Psoas muscle (tissue), 7 donors: ENCODE measurements at regions not wholly inside any gene's neighbourhood (a gene's known extent, or its start where the extent isn't known, plus 50 kb on each side); places are given as distances from the start of the nearest gene placed in this dataset.

Experiments
- ATAC-seq, 4 donors: fragments of 200-7000 bp; cut with Tn5 transposase; one replicate each; pipeline ENCODE4 v1.9.1; 2020; ENCODE audit warnings: moderate library complexity in 3 of 4, mild to moderate bottlenecking in 2 of 4
- DNase-seq, 2 donors: peaks; one replicate each; pipeline ENCODE4 v3.0.0-alpha.2; 2020
- H3K27ac ChIP-seq: fragments of 200-600 bp; one replicate; pipeline ENCODE4 v1.8.0; 2022
- H3K27me3 ChIP-seq, 3 donors: fragments of 200-600 bp in 1 of 3; one replicate each; pipeline versions ENCODE4 v1.6.1 to v1.8.0; 2013 to 2022; ENCODE audit warnings: low read length in 2 of 3, mild to moderate bottlenecking in 2 of 3, moderate library complexity in 1 of 3; ENCODE audit not compliant: insufficient read depth in 3 of 3
- H3K36me3 ChIP-seq, 2 donors: fragments of 200-600 bp in 1 of 2; one replicate each; pipeline versions ENCODE4 v1.6.1 to v1.8.0; 2013 to 2022; ENCODE audit warnings: low read depth in 1 of 2, mild to moderate bottlenecking in 1 of 2, moderate library complexity in 1 of 2; ENCODE audit not compliant: insufficient read depth in 1 of 2
- H3K4me1 ChIP-seq: fragments of 200-600 bp; one replicate; pipeline ENCODE4 v1.8.0; 2022
- H3K4me3 ChIP-seq: fragments of 200-600 bp; one replicate; pipeline ENCODE4 v1.8.0; 2022; ENCODE audit warnings: mild to moderate bottlenecking
- H3K9me3 ChIP-seq: fragments of 200-600 bp; one replicate; pipeline ENCODE4 v1.8.0; 2022
- CTCF ChIP-seq: fragments of 200-600 bp; IDR thresholded peaks from one replicate; pipeline ENCODE4 v1.8.0; 2022; ENCODE audit warnings: antibody characterized with exemption
- WGBS, 3 donors: extraction: QIAGEN DNeasy Blood & Tissue Kit; methylation state at CpG; one replicate each; pipeline versions ENCODE4 v1.1.6 to v1.1.7; 2013; 5-methylcytosine and 5-hydroxymethylcytosine counted together
- intact Hi-C, 2 donors: fragments of 100-400 bp; cut with DNase I; formaldehyde crosslinking; loops; one replicate each; pipeline versions ENCODE4 v1.11.0 to v1.14.2; 2022
- donor health status: healthy with polysubstance abuse.
- donor health status: DM: no; HTN: no; CAD: no; lungs with moderate emphysema.
- donor health status: Bipolar disorder and iron deficiency.
- donor health status: healthy.
- donor health status: DM: yes; HTN: yes; CAD: no.
- donor health status: DM: no; HTN: no; CAD: no.
- donor health status: DM: yes; HTN: yes; CAD: no.

GRCh38 chr1:5067246-5067645 is 412.8 kb downstream of the AJAP1 start:
- Histone ChIP-seq H3K9me3 (peaks cover 5% of the 10 kb centered on the region), H3K27me3 (peaks cover 0 to 3% (median 0%) of the 10 kb centered on the region in 3 donors), H3K36me3 (no peaks in the 10 kb centered on the region), H3K4me1 (no peaks in the 10 kb centered on the region), H3K27ac (no peak overlapping the region), H3K4me3 (no peak overlapping the region)
- no peak for DNase-seq
- whole genome bisulfite sequencing, 3 donors, result 3 to 15% (median 4%) methylated on average over 1 of the region's 1 CpG
- ATAC-seq, result no peak
- intact Hi-C loops, result no loop called here
- TF ChIP-seq CTCF, result no peak

GRCh38 chr1:5053744-5054143 is 399.3 kb downstream of the AJAP1 start:
- intact Hi-C loops, result no loop called here
- Histone ChIP-seq H3K4me1 (no peaks in the 10 kb centered on the region), H3K9me3 (peaks cover 7% of the 10 kb centered on the region), H3K27ac (no peak overlapping the region), H3K36me3 (no peaks in the 10 kb centered on the region), H3K4me3 (no peak overlapping the region), H3K27me3 (peaks cover 0 to 3% (median 2%) of the 10 kb centered on the region in 3 donors)
- TF ChIP-seq CTCF, result no peak
- 41 to 56% (median 44%) methylated on average over 3 of the region's 3 CpGs for WGBS, 3 donors
- ATAC-seq (no peak), DNase-seq (no peak)

- peaks cover 0 to 3% (median 0%) of the 10 kb centered on the region in 3 donors for H3K27me3 ChIP-seq
- no peak overlapping the region for H3K27ac ChIP-seq
- intact Hi-C loops, result no loop called here
- no peak overlapping the region for H3K4me3 ChIP-seq
- no peaks in the 10 kb centered on the region for H3K4me1 ChIP-seq
- no peaks in the 10 kb centered on the region for H3K36me3 ChIP-seq
- DNase-seq, result no peak
- no peak for TF ChIP-seq CTCF
- 41 to 53% (median 43%) methylated on average over 2 of the region's 2 CpGs for WGBS, 3 donors
- ATAC-seq, result no peak
- H3K9me3 ChIP-seq, result no peaks in the 10 kb centered on the region
Measured at GRCh38 chr1:5029136-5029535, 374.7 kb downstream of the AJAP1 start.

GRCh38 chr1:5012249-5012648 is 357.8 kb downstream of the AJAP1 start:
- Histone ChIP-seq H3K27ac (no peak overlapping the region), H3K4me1 (no peaks in the 10 kb centered on the region), H3K27me3 (peaks cover 0 to 9% (median 8%) of the 10 kb centered on the region in 3 donors), H3K4me3 (no peak overlapping the region), H3K36me3 (no peaks in the 10 kb centered on the region), H3K9me3 (no peaks in the 10 kb centered on the region)
- ATAC-seq, result no peak
- intact Hi-C loops, result no loop called here
- no peak for DNase-seq
- TF ChIP-seq CTCF, result no peak
- 60 to 63% (median 60%) methylated on average over 3 of the region's 3 CpGs for WGBS, 3 donors

- no peak for TF ChIP-seq CTCF
- Histone ChIP-seq H3K4me3 (no peak overlapping the region), H3K36me3 (no peaks in the 10 kb centered on the region), H3K27me3 (peaks cover 0 to 9% (median 5%) of the 10 kb centered on the region in 3 donors), H3K4me1 (no peaks in the 10 kb centered on the region), H3K9me3 (no peaks in the 10 kb centered on the region), H3K27ac (no peak overlapping the region)
- DNase-seq, result no peak
- no peak for ATAC-seq
- WGBS, 3 donors, result 63 to 68% (median 67%) methylated on average over 8 of the region's 8 CpGs
- intact Hi-C loops, result no loop called here
Measured at GRCh38 chr1:5010656-5011055, 356.2 kb downstream of the AJAP1 start.
